SK-N-SH (cell line): ENCODE measurements at regions not wholly inside any gene's neighbourhood (a gene's known extent, or its start where the extent isn't known, plus 50 kb on each side); places are given as distances from the start of the nearest gene placed in this dataset.

Experiments
- CTCF ChIA-PET: fragments of 300-600, 350-600 bp; formaldehyde crosslinking; extraction: SDS; loops from one replicate; lab custom pipeline; 2021; lab: Yijun Ruan, JAX
- POLR2A ChIA-PET: fragments of 350-600 bp; sonication (Branson Sonifier 250); formaldehyde crosslinking; extraction: SDS; loops from one replicate; lab custom pipeline; 2020; ENCODE audit warnings: antibody characterized with exemption, inconsistent platforms; lab: Yijun Ruan, JAX
- DNase-seq: peaks from one replicate; pipeline ENCODE4 v3.0.0; 2012
- H2AFZ ChIP-seq: fragments of 200-600 bp; sonication (generic); 2 replicates; pipeline ENCODE4 v1.8.1; 2016; ENCODE audit warnings: antibody characterized with exemption, mild to moderate bottlenecking, low read depth
- H3F3A ChIP-seq: fragments of 200-600 bp; sonication (generic); replicated peaks from 2 replicates; pipeline ENCODE3; 2016; ENCODE audit warnings: antibody characterized with exemption, mild to moderate bottlenecking; ENCODE audit not compliant: insufficient read depth
- H3K27ac ChIP-seq, 2 experiments: fragments of 200-500 bp in 1 of 2; fragments of 200-600 bp in 1 of 2; sonication (Bioruptor generic) in 1 of 2; sonication (generic), shearing (Covaris generic) in 1 of 2; 2 replicates each; pipeline versions ENCODE4 v1.5.1 to v1.6.1; 2014 to 2016; ENCODE audit warnings: low read depth in 2 of 2, inconsistent platforms in 1 of 2, low read length in 1 of 2, mild to moderate bottlenecking in 1 of 2, mixed read lengths in 1 of 2
- H3K27me3 ChIP-seq: fragments of 200-600 bp; sonication (generic), shearing (Covaris generic); 2 replicates; pipeline ENCODE4 v1.6.1; 2016; ENCODE audit warnings: mixed run types; ENCODE audit not compliant: insufficient read depth
- H3K36me3 ChIP-seq, 2 experiments: fragments of 200-500 bp in 1 of 2; fragments of 200-600 bp in 1 of 2; sonication (Bioruptor generic) in 1 of 2; sonication (generic) in 1 of 2; replicated peaks in 1 of 2; 2 replicates each; pipeline versions ENCODE3 to v1.5.1; 2014 to 2016; ENCODE audit warnings: low read length in 1 of 2, mild to moderate bottlenecking in 1 of 2; ENCODE audit not compliant: insufficient read depth in 2 of 2, control insufficient read depth in 1 of 2
- H3K4me1 ChIP-seq, 2 experiments: fragments of 200-500 bp in 1 of 2; fragments of 200-600 bp in 1 of 2; sonication (Bioruptor generic) in 1 of 2; sonication (generic), shearing (Covaris generic) in 1 of 2; 2 replicates each; pipeline versions ENCODE4 v1.5.1 to v1.6.1; 2014 to 2016; ENCODE audit warnings: low read depth in 1 of 2, low read length in 1 of 2, mixed run types in 1 of 2; ENCODE audit not compliant: insufficient read depth in 2 of 2, control insufficient read depth in 1 of 2
- H3K4me2 ChIP-seq: fragments of 200-600 bp; sonication (generic), shearing (Covaris generic); 2 replicates; pipeline ENCODE4 v1.6.1; 2017; ENCODE audit warnings: mixed run types
- H3K4me3 ChIP-seq, 2 experiments: fragments of 200-500 bp in 1 of 2; fragments of 200-600 bp in 1 of 2; sonication (Bioruptor generic) in 1 of 2; sonication (generic), shearing (Covaris generic) in 1 of 2; 2 replicates each; pipeline versions ENCODE4 v1.5.1 to v1.8.1; 2014 to 2016; ENCODE audit warnings: low read depth in 2 of 2, inconsistent platforms in 1 of 2, low read length in 1 of 2, mild to moderate bottlenecking in 1 of 2, mixed read lengths in 1 of 2, moderate library complexity in 1 of 2
- H3K79me2 ChIP-seq: fragments of 200-600 bp; sonication (generic); 2 replicates; pipeline ENCODE4 v1.8.1; 2017; ENCODE audit warnings: mild to moderate bottlenecking; ENCODE audit not compliant: insufficient read depth
- H3K9ac ChIP-seq: fragments of 200-600 bp; sonication (generic); 2 replicates; pipeline ENCODE4 v1.6.1; 2017; ENCODE audit warnings: mixed run types
- H3K9me2 ChIP-seq: fragments of 200-600 bp; sonication (generic); 2 replicates; pipeline ENCODE4 v1.6.1; 2017; ENCODE audit warnings: mixed run types
- H3K9me3 ChIP-seq: fragments of 200-600 bp; sonication (generic); 2 replicates; pipeline ENCODE4 v1.6.1; 2017; ENCODE audit warnings: mixed run types, mild to moderate bottlenecking, moderate library complexity
- H4K20me1 ChIP-seq: fragments of 200-600 bp; sonication (generic); 2 replicates; pipeline ENCODE4 v1.6.1; 2017; ENCODE audit warnings: mild to moderate bottlenecking, mixed run types; ENCODE audit not compliant: insufficient read depth
- EP300 ChIP-seq, 2 experiments: IDR thresholded peaks; 2 replicates each; pipeline versions ENCODE4 v1.4.0 to v1.6.1; 2012; ENCODE audit warnings: borderline replicate concordance in 1 of 2, low read depth in 1 of 2, low read length in 1 of 2
- FOSL2 ChIP-seq: IDR thresholded peaks from 2 replicates; pipeline ENCODE4 v1.4.0; 2012; ENCODE audit warnings: low read depth, mild to moderate bottlenecking, moderate library complexity, borderline replicate concordance
- JUND ChIP-seq: IDR thresholded peaks from 2 replicates; pipeline ENCODE4 v1.4.0; 2012
- MEF2A ChIP-seq: IDR thresholded peaks from 2 replicates; pipeline ENCODE4 v1.4.0; 2012; ENCODE audit warnings: low read depth, borderline replicate concordance
- MXI1 ChIP-seq: IDR thresholded peaks from 2 replicates; pipeline ENCODE4 v1.6.1; 2012; ENCODE audit warnings: mild to moderate bottlenecking, low read depth, low read length, improper control_type of control experiment
- NFIC ChIP-seq: IDR thresholded peaks from 2 replicates; pipeline ENCODE4 v1.4.0; 2012; ENCODE audit warnings: borderline replicate concordance
- RFX5 ChIP-seq: IDR thresholded peaks from 2 replicates; pipeline ENCODE4 v1.6.1; 2012; ENCODE audit warnings: mild to moderate bottlenecking, improper control_type of control experiment, low read length
- SIN3A ChIP-seq: IDR thresholded peaks from 2 replicates; pipeline ENCODE4 v1.6.1; 2012; ENCODE audit warnings: low read depth, mild to moderate bottlenecking, low read length, moderate library complexity, borderline replicate concordance
- SMC3 ChIP-seq: IDR thresholded peaks from 2 replicates; pipeline ENCODE4 v1.6.1; 2012; ENCODE audit warnings: low read depth, low read length, improper control_type of control experiment
- TAF1 ChIP-seq: IDR thresholded peaks from 2 replicates; pipeline ENCODE4 v1.6.1; 2012; ENCODE audit warnings: low read depth, mild to moderate bottlenecking, low read length, moderate library complexity, borderline replicate concordance
- TCF12 ChIP-seq: IDR thresholded peaks from 2 replicates; pipeline ENCODE4 v1.4.0; 2012
- TEAD4 ChIP-seq: IDR thresholded peaks from 2 replicates; pipeline ENCODE4 v1.4.0; 2012; ENCODE audit warnings: mild to moderate bottlenecking, borderline replicate concordance; ENCODE audit not compliant: insufficient read depth
- WGBS: methylation state at CpG from one replicate; pipeline ENCODE4 v1.1.6; 2017; ENCODE audit warnings: low lambda C conversion rate; 5-methylcytosine and 5-hydroxymethylcytosine counted together
- TF ChIP-seq, protein P1 (sequence below): fragments of 200-600 bp; sonication (generic); IDR thresholded peaks from 2 replicates; pipeline ENCODE4 v1.6.1; 2017; ENCODE audit warnings: antibody characterized with exemption, mild to moderate bottlenecking, moderate library complexity
- TF ChIP-seq, protein P2 (sequence below): IDR thresholded peaks from 2 replicates; pipeline ENCODE4 v1.4.0; 2012; ENCODE audit warnings: low read depth
- TF ChIP-seq, protein P3 (sequence below): IDR thresholded peaks from 2 replicates; pipeline ENCODE4; 2012
- TF ChIP-seq, protein P4 (sequence below): fragments of 150-350 bp; IDR thresholded peaks from 2 replicates; pipeline ENCODE4 v1.6.1; 2016; ENCODE audit warnings: mild to moderate bottlenecking, low read depth, low read length
- TF ChIP-seq, protein P5 (sequence below): IDR thresholded peaks from 2 replicates; pipeline ENCODE4 v1.4.0; 2012; ENCODE audit warnings: low read depth, borderline replicate concordance
- TF ChIP-seq, protein P6 (sequence below): IDR thresholded peaks from 2 replicates; pipeline ENCODE4 v1.6.1; 2012; ENCODE audit warnings: mild to moderate bottlenecking, low read depth, low read length, moderate library complexity

DNA sequence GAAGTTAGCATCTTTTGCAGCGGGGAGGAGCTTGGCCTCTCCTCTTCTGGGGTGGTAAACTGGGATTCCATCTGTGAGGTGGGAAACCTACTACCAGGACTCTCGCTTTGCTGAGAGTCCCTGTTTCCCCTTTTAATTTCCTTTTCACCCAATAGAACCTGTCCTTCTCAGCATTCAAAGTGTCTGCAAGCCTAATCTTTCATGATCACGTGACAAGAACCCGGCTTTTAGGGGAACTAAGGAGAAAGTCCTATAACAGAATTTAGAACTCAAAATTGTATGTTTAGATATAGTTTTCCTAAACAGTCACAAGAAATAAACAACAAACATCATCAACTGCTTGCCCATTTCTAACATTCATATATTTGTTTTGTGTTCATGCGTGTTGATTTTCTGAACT, 103.6 kb upstream of the CDH19 start:
- DNase-seq, result no peak
- Histone ChIP-seq H4K20me1 (no peaks in the 10 kb centered on the region), H3K4me2 (no peak overlapping the region), H3K36me3 (no peaks in the 10 kb centered on the region), H3K9ac (no peak overlapping the region), H3K9me2 (no peaks in the 10 kb centered on the region), H3K4me1 (no peaks in the 10 kb centered on the region; a peak in 1 of 4 replicates)
- POLR2A ChIA-PET, result no interaction called here
- 54% methylated on average over 5 of the region's 5 CpGs for WGBS
- TF ChIP-seq, protein P1, sequence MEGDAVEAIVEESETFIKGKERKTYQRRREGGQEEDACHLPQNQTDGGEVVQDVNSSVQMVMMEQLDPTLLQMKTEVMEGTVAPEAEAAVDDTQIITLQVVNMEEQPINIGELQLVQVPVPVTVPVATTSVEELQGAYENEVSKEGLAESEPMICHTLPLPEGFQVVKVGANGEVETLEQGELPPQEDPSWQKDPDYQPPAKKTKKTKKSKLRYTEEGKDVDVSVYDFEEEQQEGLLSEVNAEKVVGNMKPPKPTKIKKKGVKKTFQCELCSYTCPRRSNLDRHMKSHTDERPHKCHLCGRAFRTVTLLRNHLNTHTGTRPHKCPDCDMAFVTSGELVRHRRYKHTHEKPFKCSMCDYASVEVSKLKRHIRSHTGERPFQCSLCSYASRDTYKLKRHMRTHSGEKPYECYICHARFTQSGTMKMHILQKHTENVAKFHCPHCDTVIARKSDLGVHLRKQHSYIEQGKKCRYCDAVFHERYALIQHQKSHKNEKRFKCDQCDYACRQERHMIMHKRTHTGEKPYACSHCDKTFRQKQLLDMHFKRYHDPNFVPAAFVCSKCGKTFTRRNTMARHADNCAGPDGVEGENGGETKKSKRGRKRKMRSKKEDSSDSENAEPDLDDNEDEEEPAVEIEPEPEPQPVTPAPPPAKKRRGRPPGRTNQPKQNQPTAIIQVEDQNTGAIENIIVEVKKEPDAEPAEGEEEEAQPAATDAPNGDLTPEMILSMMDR, result no peak
- TF ChIP-seq, protein P2, sequence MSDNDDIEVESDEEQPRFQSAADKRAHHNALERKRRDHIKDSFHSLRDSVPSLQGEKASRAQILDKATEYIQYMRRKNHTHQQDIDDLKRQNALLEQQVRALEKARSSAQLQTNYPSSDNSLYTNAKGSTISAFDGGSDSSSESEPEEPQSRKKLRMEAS, result no peak
- TF ChIP-seq SMC3 (no peak), TAF1 (no peak), NFIC (no peak), EP300 (IDR thresholded peaks at IDR 0.05; ENCODE audit: borderline replicate concordance in 1 of 2, low read depth in 1 of 2, low read length in 1 of 2) (no peak), TEAD4 (no peak), MEF2A (no peak), TCF12 (no peak), MXI1 (no peak), FOSL2 (no peak), SIN3A (no peak), JUND (no peak), RFX5 (no peak)
- TF ChIP-seq, protein P3, sequence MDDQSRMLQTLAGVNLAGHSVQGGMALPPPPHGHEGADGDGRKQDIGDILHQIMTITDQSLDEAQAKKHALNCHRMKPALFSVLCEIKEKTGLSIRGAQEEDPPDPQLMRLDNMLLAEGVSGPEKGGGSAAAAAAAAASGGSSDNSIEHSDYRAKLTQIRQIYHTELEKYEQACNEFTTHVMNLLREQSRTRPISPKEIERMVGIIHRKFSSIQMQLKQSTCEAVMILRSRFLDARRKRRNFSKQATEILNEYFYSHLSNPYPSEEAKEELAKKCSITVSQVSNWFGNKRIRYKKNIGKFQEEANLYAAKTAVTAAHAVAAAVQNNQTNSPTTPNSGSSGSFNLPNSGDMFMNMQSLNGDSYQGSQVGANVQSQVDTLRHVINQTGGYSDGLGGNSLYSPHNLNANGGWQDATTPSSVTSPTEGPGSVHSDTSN, result no peak
- TF ChIP-seq, protein P4, sequence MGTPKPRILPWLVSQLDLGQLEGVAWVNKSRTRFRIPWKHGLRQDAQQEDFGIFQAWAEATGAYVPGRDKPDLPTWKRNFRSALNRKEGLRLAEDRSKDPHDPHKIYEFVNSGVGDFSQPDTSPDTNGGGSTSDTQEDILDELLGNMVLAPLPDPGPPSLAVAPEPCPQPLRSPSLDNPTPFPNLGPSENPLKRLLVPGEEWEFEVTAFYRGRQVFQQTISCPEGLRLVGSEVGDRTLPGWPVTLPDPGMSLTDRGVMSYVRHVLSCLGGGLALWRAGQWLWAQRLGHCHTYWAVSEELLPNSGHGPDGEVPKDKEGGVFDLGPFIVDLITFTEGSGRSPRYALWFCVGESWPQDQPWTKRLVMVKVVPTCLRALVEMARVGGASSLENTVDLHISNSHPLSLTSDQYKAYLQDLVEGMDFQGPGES, result no peak
- TF ChIP-seq, protein P5, sequence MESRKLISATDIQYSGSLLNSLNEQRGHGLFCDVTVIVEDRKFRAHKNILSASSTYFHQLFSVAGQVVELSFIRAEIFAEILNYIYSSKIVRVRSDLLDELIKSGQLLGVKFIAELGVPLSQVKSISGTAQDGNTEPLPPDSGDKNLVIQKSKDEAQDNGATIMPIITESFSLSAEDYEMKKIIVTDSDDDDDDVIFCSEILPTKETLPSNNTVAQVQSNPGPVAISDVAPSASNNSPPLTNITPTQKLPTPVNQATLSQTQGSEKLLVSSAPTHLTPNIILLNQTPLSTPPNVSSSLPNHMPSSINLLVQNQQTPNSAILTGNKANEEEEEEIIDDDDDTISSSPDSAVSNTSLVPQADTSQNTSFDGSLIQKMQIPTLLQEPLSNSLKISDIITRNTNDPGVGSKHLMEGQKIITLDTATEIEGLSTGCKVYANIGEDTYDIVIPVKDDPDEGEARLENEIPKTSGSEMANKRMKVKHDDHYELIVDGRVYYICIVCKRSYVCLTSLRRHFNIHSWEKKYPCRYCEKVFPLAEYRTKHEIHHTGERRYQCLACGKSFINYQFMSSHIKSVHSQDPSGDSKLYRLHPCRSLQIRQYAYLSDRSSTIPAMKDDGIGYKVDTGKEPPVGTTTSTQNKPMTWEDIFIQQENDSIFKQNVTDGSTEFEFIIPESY, result no peak
- TF ChIP-seq, protein P6, sequence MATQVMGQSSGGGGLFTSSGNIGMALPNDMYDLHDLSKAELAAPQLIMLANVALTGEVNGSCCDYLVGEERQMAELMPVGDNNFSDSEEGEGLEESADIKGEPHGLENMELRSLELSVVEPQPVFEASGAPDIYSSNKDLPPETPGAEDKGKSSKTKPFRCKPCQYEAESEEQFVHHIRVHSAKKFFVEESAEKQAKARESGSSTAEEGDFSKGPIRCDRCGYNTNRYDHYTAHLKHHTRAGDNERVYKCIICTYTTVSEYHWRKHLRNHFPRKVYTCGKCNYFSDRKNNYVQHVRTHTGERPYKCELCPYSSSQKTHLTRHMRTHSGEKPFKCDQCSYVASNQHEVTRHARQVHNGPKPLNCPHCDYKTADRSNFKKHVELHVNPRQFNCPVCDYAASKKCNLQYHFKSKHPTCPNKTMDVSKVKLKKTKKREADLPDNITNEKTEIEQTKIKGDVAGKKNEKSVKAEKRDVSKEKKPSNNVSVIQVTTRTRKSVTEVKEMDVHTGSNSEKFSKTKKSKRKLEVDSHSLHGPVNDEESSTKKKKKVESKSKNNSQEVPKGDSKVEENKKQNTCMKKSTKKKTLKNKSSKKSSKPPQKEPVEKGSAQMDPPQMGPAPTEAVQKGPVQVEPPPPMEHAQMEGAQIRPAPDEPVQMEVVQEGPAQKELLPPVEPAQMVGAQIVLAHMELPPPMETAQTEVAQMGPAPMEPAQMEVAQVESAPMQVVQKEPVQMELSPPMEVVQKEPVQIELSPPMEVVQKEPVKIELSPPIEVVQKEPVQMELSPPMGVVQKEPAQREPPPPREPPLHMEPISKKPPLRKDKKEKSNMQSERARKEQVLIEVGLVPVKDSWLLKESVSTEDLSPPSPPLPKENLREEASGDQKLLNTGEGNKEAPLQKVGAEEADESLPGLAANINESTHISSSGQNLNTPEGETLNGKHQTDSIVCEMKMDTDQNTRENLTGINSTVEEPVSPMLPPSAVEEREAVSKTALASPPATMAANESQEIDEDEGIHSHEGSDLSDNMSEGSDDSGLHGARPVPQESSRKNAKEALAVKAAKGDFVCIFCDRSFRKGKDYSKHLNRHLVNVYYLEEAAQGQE, result no peak
- TF ChIP-seq, all 33 proteins: peak for 0
- H2AFZ ChIP-seq, result no peak overlapping the region
- H3K79me2 ChIP-seq, result no peaks in the 10 kb centered on the region
- H3K27me3 ChIP-seq, result no peaks in the 10 kb centered on the region
- CTCF ChIA-PET, result no interaction called here
- no peaks in the 10 kb centered on the region for H3K9me3 ChIP-seq
- no peak overlapping the region for H3K27ac ChIP-seq
- no peaks in the 10 kb centered on the region for H3F3A ChIP-seq
- no peak overlapping the region for H3K4me3 ChIP-seq
